Fibroblast of the aortic adventitia (primary cell): ENCODE measurements at regions not wholly inside any gene's neighbourhood (a gene's known extent, or its start where the extent isn't known, plus 50 kb on each side); places are given as distances from the start of the nearest gene placed in this dataset.

Experiments used
- DNase-seq: peaks from one replicate; pipeline ENCODE4 v3.0.0-alpha.2; 2010; ENCODE audit warnings: low read depth
- H3K4me3 ChIP-seq: 2 replicates; pipeline ENCODE4 v1.5.1; 2011; ENCODE audit warnings: low read depth, mild to moderate bottlenecking, control low read depth, low read length, moderate library complexity
- CTCF ChIP-seq: IDR thresholded peaks from 2 replicates; pipeline ENCODE4 v1.5.1; 2011; ENCODE audit warnings: mild to moderate bottlenecking, low read length, control low read depth, inconsistent platforms; ENCODE audit not compliant: insufficient read depth

GRCh38 chr3:189395825-189396224 is 224.1 kb downstream of the TPRG1 start:
- TF ChIP-seq CTCF: no peak
- H3K4me3 ChIP-seq: no peak overlapping the region
- DNase-seq: no peak

- TF ChIP-seq CTCF: no peak
- H3K4me3 ChIP-seq: no peak overlapping the region
- no peak for DNase-seq
Observed at GRCh38 chr3:189398656-189399055, 226.9 kb downstream of the TPRG1 start.

- TF ChIP-seq CTCF: no peak
Observed at GRCh38 chr3:189401196-189401595, 229.4 kb downstream of the TPRG1 start.

GRCh38 chr3:189403194-189403593 is 228.0 kb upstream of the TP63 start:
- no peak for TF ChIP-seq CTCF
- no peak overlapping the region for H3K4me3 ChIP-seq
- DNase-seq: no peak

More at GRCh38 chr3:189401196-189401595, 229.4 kb downstream of the TPRG1 start:
- no peak overlapping the region for H3K4me3 ChIP-seq
- no peak for DNase-seq

- no peak overlapping the region for H3K4me3 ChIP-seq
- no peak for TF ChIP-seq CTCF
- no peak for DNase-seq
Observed at GRCh38 chr3:189404024-189404423, 227.2 kb upstream of the TP63 start.

- no peak for TF ChIP-seq CTCF
- DNase-seq: no peak
- H3K4me3 ChIP-seq: no peak overlapping the region
Observed at GRCh38 chr3:189404797-189405484, 226.2 kb upstream of the TP63 start.

- TF ChIP-seq CTCF: no peak
- DNase-seq: peak; percentile 43
- no peak overlapping the region for H3K4me3 ChIP-seq
Observed at GRCh38 chr3:189406148-189406547, 225.0 kb upstream of the TP63 start.
